ENCODE measurements at regions not wholly inside any gene's neighbourhood (a gene's known extent, or its start where the extent isn't known, plus 50 kb on each side); places are given as distances from the start of the nearest gene placed in this dataset.

GRCh38 chr1:219466766-219467165 is 146.1 kb downstream of the ZC3H11B start:
- DNase-seq = no peak

- no peak for DNase-seq
Measured at GRCh38 chr1:219465212-219466093, 147.5 kb downstream of the ZC3H11B start.

- DNase-seq = no peak
Measured at GRCh38 chr1:219463636-219464035, 149.3 kb downstream of the ZC3H11B start.

GRCh38 chr1:219461981-219462400 is 150.9 kb downstream of the ZC3H11B start:
- DNase-seq = no peak

- DNase-seq = no peak
Measured at GRCh38 chr1:219460896-219461815, 151.7 kb downstream of the ZC3H11B start.

GRCh38 chr1:219460081-219460895 is 152.6 kb downstream of the ZC3H11B start:
- DNase-seq = no peak

- DNase-seq = peak; percentile 63
Measured at GRCh38 chr1:219459351-219460080, 153.4 kb downstream of the ZC3H11B start.

GRCh38 chr1:219446288-219446687 is 166.6 kb downstream of the ZC3H11B start:
- peak; percentile 63 for DNase-seq

GRCh38 chr1:219445864-219446263 is 167.0 kb downstream of the ZC3H11B start:
- no peak for DNase-seq

GRCh38 chr1:219444474-219444873 is 168.4 kb downstream of the ZC3H11B start:
- no peak for DNase-seq

- no peak for DNase-seq
Measured at GRCh38 chr1:219443763-219444162, 169.1 kb downstream of the ZC3H11B start.

- no peak for DNase-seq
Measured at GRCh38 chr1:219442611-219443061, 170.3 kb downstream of the ZC3H11B start.

GRCh38 chr1:219441884-219442283 is 171.0 kb downstream of the ZC3H11B start:
- no peak for DNase-seq

GRCh38 chr1:219439376-219439775 is 173.5 kb downstream of the ZC3H11B start:
- DNase-seq = no peak

- no peak for DNase-seq
Measured at GRCh38 chr1:219438386-219438785, 174.5 kb downstream of the ZC3H11B start.

GRCh38 chr1:219434923-219435297 is 178.0 kb downstream of the ZC3H11B start:
- DNase-seq = no peak

GRCh38 chr1:219434285-219434922 is 178.5 kb downstream of the ZC3H11B start:
- DNase-seq = no peak

GRCh38 chr1:219433496-219434131 is 179.3 kb downstream of the ZC3H11B start:
- no peak for DNase-seq

GRCh38 chr1:219433001-219433400 is 179.9 kb downstream of the ZC3H11B start:
- no peak for DNase-seq

- no peak for DNase-seq
Measured at GRCh38 chr1:219432191-219432606, 180.7 kb downstream of the ZC3H11B start.

- no peak for DNase-seq
Measured at GRCh38 chr1:219430419-219430818, 182.5 kb downstream of the ZC3H11B start.

Measured in islet precursor cell (in vitro differentiated cells).